ENCODE measurements at regions not wholly inside any gene's neighbourhood (a gene's known extent, or its start where the extent isn't known, plus 50 kb on each side); places are given as distances from the start of the nearest gene placed in this dataset.
"Not testable (repeated sequence)": the region's sequence is repeated elsewhere in the genome, so short reads cannot be mapped to it uniquely, and the experiment has no call there.

- DNase-seq (ENCODE audit: low read depth); H3K4me3 ChIP-seq (ENCODE audit: low read depth, low read length): not testable (repeated sequence)
Measured at GRCh38 chr18:14224551-14225285, 92.5 kb upstream of the ZNF519 start.

DNA sequence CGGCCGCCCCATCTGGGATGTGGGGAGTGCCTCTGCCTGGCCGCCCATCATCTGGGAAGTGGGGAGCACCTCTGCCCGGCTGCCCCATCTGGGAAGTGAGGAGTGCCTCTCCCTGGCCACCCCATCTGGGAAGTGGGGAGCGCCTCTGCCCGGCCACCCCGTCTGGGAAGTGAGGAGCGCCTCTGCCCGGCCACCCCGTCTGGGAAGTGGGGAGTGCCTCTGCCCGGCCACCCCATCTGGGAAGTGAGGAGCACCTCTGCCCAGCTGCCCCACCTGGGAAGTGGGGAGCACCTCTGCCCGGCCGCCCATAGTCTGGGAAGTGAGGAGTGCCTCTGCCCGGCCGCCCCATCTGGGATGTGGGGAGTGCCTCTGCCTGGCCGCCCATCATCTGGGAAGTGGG is 91.7 kb upstream of the ZNF519 start:
- DNase-seq (ENCODE audit: low read depth); H3K4me3 ChIP-seq (ENCODE audit: low read depth, low read length): not testable (repeated sequence)

- not testable (repeated sequence) for H3K4me3 ChIP-seq (ENCODE audit: low read depth, low read length); DNase-seq (ENCODE audit: low read depth)
Measured at GRCh38 chr18:14223231-14223822, 91.1 kb upstream of the ZNF519 start.

GRCh38 chr18:14222354-14223221 is 90.4 kb upstream of the ZNF519 start:
- H3K4me3 ChIP-seq (ENCODE audit: low read depth, low read length); DNase-seq (ENCODE audit: low read depth): not testable (repeated sequence)

GRCh38 chr18:14221689-14222088 is 89.5 kb upstream of the ZNF519 start:
- no peak for DNase-seq (ENCODE audit: low read depth)
- H3K4me3 ChIP-seq (ENCODE audit: low read depth, low read length), result no peak overlapping the region
- TF ChIP-seq CTCF (conservative IDR thresholded peaks at IDR 0.05; ENCODE audit: low read depth, low read length), result no peak

DNA sequence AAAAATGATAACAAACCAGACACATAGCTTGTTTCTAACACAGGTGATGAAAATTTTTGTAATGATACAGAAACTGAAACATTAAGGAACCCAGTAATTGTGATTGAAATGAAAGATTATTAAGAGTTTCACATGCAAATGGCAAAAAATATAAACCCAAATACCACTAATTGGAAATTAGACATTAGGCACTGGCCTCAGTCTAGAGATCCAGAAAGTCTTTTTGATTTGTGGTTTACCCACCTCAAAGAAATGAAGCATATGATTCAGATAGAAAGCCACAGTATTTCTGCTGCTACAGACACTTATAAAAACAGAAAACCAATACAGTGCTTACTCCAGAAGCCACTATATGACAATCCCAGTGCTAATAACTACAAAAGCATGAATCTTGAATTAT is 83.7 kb upstream of the ZNF519 start:
- not testable (repeated sequence) for H3K4me3 ChIP-seq (ENCODE audit: low read depth, low read length); DNase-seq (ENCODE audit: low read depth)

- DNase-seq (ENCODE audit: low read depth); H3K4me3 ChIP-seq (ENCODE audit: low read depth, low read length): not testable (repeated sequence)
Measured at GRCh38 chr18:14203424-14203823, 71.2 kb upstream of the ZNF519 start.

DNA sequence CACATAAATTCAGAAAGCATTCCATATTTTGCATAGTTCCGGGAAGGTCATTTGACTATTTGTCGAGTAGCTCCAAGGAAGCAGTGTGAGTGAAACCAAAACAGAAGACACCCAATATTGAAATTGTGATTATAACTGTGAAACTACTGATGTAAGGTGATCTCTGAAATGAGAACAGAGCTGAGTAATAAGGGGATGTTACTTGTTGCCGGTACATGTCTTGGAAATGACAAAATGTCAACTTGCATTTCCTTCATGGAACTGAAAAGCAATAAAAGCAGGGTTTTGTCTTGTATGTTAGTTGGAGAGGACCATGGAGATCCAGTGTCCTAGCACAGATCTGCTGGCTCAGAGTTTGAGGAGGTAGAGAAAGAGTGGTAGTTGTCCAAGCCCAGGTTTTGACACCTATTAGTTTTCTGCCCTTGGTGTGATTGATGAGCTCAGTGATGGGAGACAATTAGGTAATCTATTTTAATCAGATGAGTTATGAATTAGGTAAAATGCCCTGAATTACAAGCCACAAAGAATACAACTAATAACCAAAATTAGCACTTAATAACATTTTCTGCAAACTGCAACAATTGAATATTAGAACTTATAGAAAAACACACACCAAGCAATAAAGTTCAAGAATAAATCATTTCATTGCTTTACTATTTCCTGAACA is 58.7 kb upstream of the ZNF519 start:
- DNase-seq (ENCODE audit: low read depth); H3K4me3 ChIP-seq (ENCODE audit: low read depth, low read length): not testable (repeated sequence)

DNA sequence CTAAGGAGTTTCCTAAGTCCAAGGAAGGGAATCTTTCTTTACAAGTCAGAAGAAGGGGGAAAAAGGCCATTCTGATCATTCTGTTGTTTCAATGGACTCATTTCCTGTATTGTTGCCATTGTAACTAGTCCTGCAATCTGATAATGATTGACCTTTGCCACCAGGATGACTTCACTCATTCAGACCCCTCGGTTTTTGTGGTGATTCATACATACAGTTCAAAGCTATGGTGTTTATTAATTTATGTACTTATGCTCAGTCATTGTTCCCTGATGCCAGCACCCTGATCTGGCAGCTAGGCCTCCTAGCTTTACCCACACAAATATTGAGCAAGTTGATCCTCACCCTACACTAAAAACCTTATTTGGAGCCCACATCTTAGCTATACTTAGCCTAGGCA is 57.6 kb upstream of the ZNF519 start:
- DNase-seq (ENCODE audit: low read depth), result peak; percentile 32

GRCh38 chr18:14188751-14189406 is 56.6 kb upstream of the ZNF519 start:
- not testable (repeated sequence) for H3K4me3 ChIP-seq (ENCODE audit: low read depth, low read length)
- peak; percentile 63 for DNase-seq (ENCODE audit: low read depth)

More for the DNA sequence above, 57.6 kb upstream of the ZNF519 start:
- H3K4me3 ChIP-seq (ENCODE audit: low read depth, low read length), result no peak overlapping the region
- TF ChIP-seq CTCF (conservative IDR thresholded peaks at IDR 0.05; ENCODE audit: low read depth, low read length), result no peak

Data from choroid plexus epithelial cell (primary cell).